Ishikawa (cell line): ENCODE measurements at regions not wholly inside any gene's neighbourhood (a gene's known extent, or its start where the extent isn't known, plus 50 kb on each side); places are given as distances from the start of the nearest gene placed in this dataset.

Experiments
- CREB1 ChIP-seq: IDR thresholded peaks from 2 replicates; pipeline ENCODE4 v1.6.1; 2012; ENCODE audit warnings: low read depth
- EGR1 ChIP-seq: IDR thresholded peaks from 2 replicates; pipeline ENCODE4 v1.6.1; 2012
- RAD21 ChIP-seq: IDR thresholded peaks from 2 replicates; pipeline ENCODE4 v1.6.1; 2012; ENCODE audit warnings: low read depth
- REST ChIP-seq: IDR thresholded peaks from 2 replicates; pipeline ENCODE4 v1.6.1; 2012; ENCODE audit warnings: low read depth, mild to moderate bottlenecking
- TAF1 ChIP-seq: IDR thresholded peaks from 2 replicates; pipeline ENCODE4 v1.6.1; 2012; ENCODE audit warnings: low read depth, mild to moderate bottlenecking
- TCF12 ChIP-seq: IDR thresholded peaks from 2 replicates; pipeline ENCODE4 v1.6.1; 2012; ENCODE audit warnings: low read depth
- TEAD4 ChIP-seq: IDR thresholded peaks from 2 replicates; pipeline ENCODE4 v1.6.1; 2012
- YY1 ChIP-seq: IDR thresholded peaks from 2 replicates; pipeline ENCODE4 v1.6.1; 2012; ENCODE audit warnings: low read depth
- ZBTB7A ChIP-seq: IDR thresholded peaks from 2 replicates; pipeline ENCODE4 v1.6.1; 2012; ENCODE audit warnings: low read depth
- TF ChIP-seq, protein P1 (sequence below): IDR thresholded peaks from 2 replicates; pipeline ENCODE4 v1.6.1; 2012

GRCh38 chr7:55623617-55624016 lies 51.3 kb upstream of the VOPP1 start:
- TF ChIP-seq YY1 (no peak), EGR1 (no peak), CREB1 (no peak), RAD21 (no peak), TCF12 (no peak), ZBTB7A (no peak), TAF1 (no peak), REST (no peak), TEAD4 (no peak)
- TF ChIP-seq, protein P1, sequence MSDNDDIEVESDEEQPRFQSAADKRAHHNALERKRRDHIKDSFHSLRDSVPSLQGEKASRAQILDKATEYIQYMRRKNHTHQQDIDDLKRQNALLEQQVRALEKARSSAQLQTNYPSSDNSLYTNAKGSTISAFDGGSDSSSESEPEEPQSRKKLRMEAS = no peak
